Loucy (cell line): ENCODE measurements at regions not wholly inside any gene's neighbourhood (a gene's known extent, or its start where the extent isn't known, plus 50 kb on each side); places are given as distances from the start of the nearest gene placed in this dataset.

Experiments used
- H2AFZ ChIP-seq: fragments of 200-600 bp; sonication (generic); 2 replicates; pipeline ENCODE4 v1.6.0; 2016; ENCODE audit warnings: antibody characterized with exemption, mild to moderate bottlenecking, low read length, moderate library complexity
- H3F3A ChIP-seq: fragments of 200-600 bp; 2 replicates; pipeline ENCODE4 v1.6.0; 2016; ENCODE audit warnings: antibody characterized with exemption, low read depth, mild to moderate bottlenecking
- H3K27me3 ChIP-seq: fragments of 200-600 bp; sonication (generic); 2 replicates; pipeline ENCODE4 v1.6.1; 2014; ENCODE audit warnings: low read length, mild to moderate bottlenecking; ENCODE audit not compliant: insufficient read depth, poor library complexity, severe bottlenecking
- H3K36me3 ChIP-seq: fragments of 200-600 bp; sonication (generic); 2 replicates; pipeline ENCODE4 v1.6.1; 2016; ENCODE audit warnings: low read length; ENCODE audit not compliant: insufficient read depth
- H3K4me1 ChIP-seq: fragments of 200-600 bp; sonication (generic); 2 replicates; pipeline ENCODE4 v1.5.1; 2014; ENCODE audit warnings: low read length, mild to moderate bottlenecking; ENCODE audit not compliant: insufficient read depth, poor library complexity, severe bottlenecking
- H3K4me2 ChIP-seq: fragments of 200-600 bp; sonication (generic); 2 replicates; pipeline ENCODE4 v1.6.0; 2014; ENCODE audit warnings: antibody characterized with exemption, low read length, low read depth, mild to moderate bottlenecking; ENCODE audit not compliant: poor library complexity, severe bottlenecking
- H3K4me3 ChIP-seq: fragments of 200-600 bp; sonication (generic); 2 replicates; pipeline ENCODE4 v1.5.1; 2014; ENCODE audit warnings: low read length, mild to moderate bottlenecking, mixed read lengths; ENCODE audit not compliant: poor library complexity, severe bottlenecking
- H3K79me2 ChIP-seq: fragments of 200-600 bp; sonication (generic); 2 replicates; pipeline ENCODE4 v1.6.1; 2014; ENCODE audit warnings: low read length; ENCODE audit not compliant: insufficient read depth
- H3K9ac ChIP-seq: fragments of 200-600 bp; sonication (generic); 2 replicates; pipeline ENCODE4 v1.6.0; 2014; ENCODE audit warnings: mild to moderate bottlenecking, low read depth, low read length, moderate library complexity; ENCODE audit not compliant: poor library complexity, severe bottlenecking
- H3K9me2 ChIP-seq: fragments of 200-600 bp; sonication (generic); replicated peaks from 2 replicates; pipeline ENCODE4 v1.6.1; 2016; ENCODE audit warnings: low read depth, low read length, mixed read lengths
- H3K9me3 ChIP-seq: fragments of 200-600 bp; sonication (generic); 2 replicates; pipeline ENCODE4 v1.6.1; 2014; ENCODE audit warnings: mild to moderate bottlenecking, antibody characterized with exemption, low read length, low read depth; ENCODE audit not compliant: insufficient read depth
- H4K20me1 ChIP-seq: fragments of 200-600 bp; sonication (generic); 2 replicates; pipeline ENCODE4 v1.6.0; 2014; ENCODE audit warnings: antibody characterized with exemption, low read length, mild to moderate bottlenecking; ENCODE audit not compliant: insufficient read depth, poor library complexity, severe bottlenecking
- CTCF ChIP-seq: fragments of 200-600 bp; sonication (generic); conservative IDR thresholded peaks from 2 replicates; pipeline ENCODE4 v1.5.1; 2014; ENCODE audit warnings: mild to moderate bottlenecking, antibody characterized with exemption, low read length
- EZH2phosphoT487 ChIP-seq: fragments of 200-600 bp; IDR thresholded peaks from 2 replicates; pipeline ENCODE4 v1.6.1; 2018; ENCODE audit warnings: antibody characterized with exemption, mild to moderate bottlenecking, moderate library complexity, borderline replicate concordance

GRCh38 chr7:10468908-10469307 is 504.8 kb upstream of the PHF14 start:
- Histone ChIP-seq H4K20me1 (no peaks in the 10 kb centered on the region), H3K9me3 (no peaks in the 10 kb centered on the region), H3K9me2 (no peaks in the 10 kb centered on the region), H3K4me3 (no peak overlapping the region), H2AFZ (no peak overlapping the region), H3K4me2 (no peak overlapping the region), H3K36me3 (no peaks in the 10 kb centered on the region), H3K79me2 (no peaks in the 10 kb centered on the region), H3K9ac (no peak overlapping the region), H3K4me1 (peaks cover 6% of the 10 kb centered on the region), H3K27me3 (no peaks in the 10 kb centered on the region), H3F3A (no peaks in the 10 kb centered on the region)
- no peak for TF ChIP-seq CTCF
- no peak for TF ChIP-seq EZH2phosphoT487

- Histone ChIP-seq H3K4me1 (peaks cover 6% of the 10 kb centered on the region), H4K20me1 (no peaks in the 10 kb centered on the region), H3K9ac (no peak overlapping the region), H3K9me2 (no peaks in the 10 kb centered on the region), H3K4me2 (no peak overlapping the region), H3K79me2 (no peaks in the 10 kb centered on the region), H3F3A (no peaks in the 10 kb centered on the region), H3K4me3 (no peak overlapping the region), H2AFZ (no peak overlapping the region), H3K36me3 (no peaks in the 10 kb centered on the region), H3K9me3 (no peaks in the 10 kb centered on the region), H3K27me3 (no peaks in the 10 kb centered on the region)
- no peak for TF ChIP-seq EZH2phosphoT487
- TF ChIP-seq CTCF = no peak
Observed at GRCh38 chr7:10469476-10469875, 504.2 kb upstream of the PHF14 start.

- no peaks in the 10 kb centered on the region for H3K79me2 ChIP-seq
- H3K9ac ChIP-seq = no peak overlapping the region
- H3F3A ChIP-seq = no peaks in the 10 kb centered on the region
- no peak overlapping the region for H3K4me2 ChIP-seq
- H3K9me3 ChIP-seq = no peaks in the 10 kb centered on the region
- H3K9me2 ChIP-seq = no peaks in the 10 kb centered on the region
- H3K4me3 ChIP-seq = no peak overlapping the region
- H4K20me1 ChIP-seq = no peaks in the 10 kb centered on the region
- H3K4me1 ChIP-seq = peaks cover 6% of the 10 kb centered on the region
- H2AFZ ChIP-seq = no peak overlapping the region
- H3K36me3 ChIP-seq = no peaks in the 10 kb centered on the region
- no peaks in the 10 kb centered on the region for H3K27me3 ChIP-seq
- no peak for TF ChIP-seq EZH2phosphoT487
- TF ChIP-seq CTCF = no peak
Observed at GRCh38 chr7:10471280-10472058, 502.2 kb upstream of the PHF14 start.
